Heart right ventricle (tissue), 16 donors: ENCODE measurements at regions not wholly inside any gene's neighbourhood (a gene's known extent, or its start where the extent isn't known, plus 50 kb on each side); places are given as distances from the start of the nearest gene placed in this dataset.

ENCODE experiments used
- ATAC-seq, 8 donors: fragments of 200-7000 bp; cut with Tn5 transposase; one replicate each; pipeline ENCODE4 v1.9.1; 2020; ENCODE audit warnings: mild to moderate bottlenecking in 8 of 8, moderate library complexity in 8 of 8, moderate number of reproducible peaks in 1 of 8
- DNase-seq, 2 donors: peaks; one replicate each; pipeline ENCODE4 v3.0.0-alpha.2; 2020
- H3K27ac ChIP-seq, 10 donors: fragments of 200-600 bp; sonication (generic) in 2 of 10; one replicate each; pipeline versions ENCODE4 v1.5.0 to v1.8.0; 2020 to 2022; ENCODE audit warnings: mild to moderate bottlenecking in 3 of 10
- H3K27me3 ChIP-seq, 7 donors: fragments of 200-600 bp; one replicate each; pipeline ENCODE4 v1.8.0; 2021 to 2022; ENCODE audit warnings: mild to moderate bottlenecking in 2 of 7
- H3K36me3 ChIP-seq, 9 donors: fragments of 200-600 bp; sonication (generic) in 1 of 9; one replicate each; pipeline versions ENCODE4 v1.5.0 to v1.8.0; 2020 to 2022; ENCODE audit warnings: mild to moderate bottlenecking in 2 of 9
- H3K4me1 ChIP-seq, 9 donors: fragments of 200-600 bp; sonication (generic) in 1 of 9; one replicate each; pipeline versions ENCODE4 v1.5.0 to v1.8.0; 2020 to 2022; ENCODE audit warnings: mild to moderate bottlenecking in 4 of 9
- H3K4me3 ChIP-seq, 10 donors: fragments of 200-600 bp; sonication (generic) in 2 of 10; one replicate each; pipeline versions ENCODE4 v1.5.0 to v1.8.0; 2020 to 2022; ENCODE audit warnings: mild to moderate bottlenecking in 7 of 10, moderate library complexity in 2 of 10
- H3K9me3 ChIP-seq, 11 donors: fragments of 200-600 bp in 10 of 11; sonication (generic) in 2 of 11; one replicate each; pipeline versions ENCODE4 v1.5.0 to v1.8.0; 2013 to 2022; ENCODE audit warnings: mild to moderate bottlenecking in 2 of 11, control low read depth in 1 of 11, moderate library complexity in 1 of 11
- WGBS, 2 donors: extraction: QIAGEN DNeasy Blood & Tissue Kit; methylation state at CpG; one replicate each; pipeline ENCODE4 v1.1.7; 2013; ENCODE audit warnings: inconsistent platforms in 1 of 2; 5-methylcytosine and 5-hydroxymethylcytosine counted together
- intact Hi-C, 10 donors: fragments of 100-400 bp; cut with DNase I; formaldehyde crosslinking; loops; one replicate each; pipeline versions ENCODE4 v1.11.1 to v1.14.2; 2022
- TF ChIP-seq, protein P1 (sequence below), 9 donors: fragments of 200-600 bp; sonication (generic) in 2 of 9; IDR thresholded peaks; one replicate each; pipeline versions ENCODE4 v1.5.0 to v1.8.0; 2021 to 2022; ENCODE audit warnings: antibody characterized with exemption in 9 of 9, mild to moderate bottlenecking in 5 of 9, moderate library complexity in 1 of 9
- donor health status: Arrhythmogenic right ventricular cardiomyopathy.
- donor health status: ischemic (EF 13 %, LVEDD 7.1; RV severe dilation, severe dysfunction).
- donor health status: healthy with polysubstance abuse.
- donor health status: DM: no; HTN: yes; CAD: no.
- donor health status: DM: no; HTN: no; CAD: no.
- donor health status: ischemic (EF 25% LVEDD 6.9; RV normal size, moderate dysfunction).
- donor health status: ischemic (EF 25% LVEDD 5.7; RV mildly dilated, moderate dysfunction).
- donor health status: healthy.
- donor health status: DM: yes; HTN: yes; CAD: no.
- donor health status: Ischemic cardiomyopathy.
- donor health status: ischemic (EF 35%, LVEDD 5.7; RV mildly dilated, moderate dysfunction).
- donor health status: nonischemic (EF 11% LVEDD 7.7; RV severe dilation, severe dysfunction).
- donor health status: DM: yes; HTN: yes; CAD: no.
- donor health status: PGD.
- donor health status: ischemic (EF 29% LVEDD 5.4; RV normal size, mild dysfunction).
- donor health status: nonischemic (EF 23%, LVEDD 6.1; RV moderate dilation, normal function).

GRCh38 chrX:43566170-43566569, 89.9 kb upstream of the MAOA start:
- no peaks in the 10 kb centered on the region for H3K9me3 ChIP-seq
- TF ChIP-seq, protein P1, sequence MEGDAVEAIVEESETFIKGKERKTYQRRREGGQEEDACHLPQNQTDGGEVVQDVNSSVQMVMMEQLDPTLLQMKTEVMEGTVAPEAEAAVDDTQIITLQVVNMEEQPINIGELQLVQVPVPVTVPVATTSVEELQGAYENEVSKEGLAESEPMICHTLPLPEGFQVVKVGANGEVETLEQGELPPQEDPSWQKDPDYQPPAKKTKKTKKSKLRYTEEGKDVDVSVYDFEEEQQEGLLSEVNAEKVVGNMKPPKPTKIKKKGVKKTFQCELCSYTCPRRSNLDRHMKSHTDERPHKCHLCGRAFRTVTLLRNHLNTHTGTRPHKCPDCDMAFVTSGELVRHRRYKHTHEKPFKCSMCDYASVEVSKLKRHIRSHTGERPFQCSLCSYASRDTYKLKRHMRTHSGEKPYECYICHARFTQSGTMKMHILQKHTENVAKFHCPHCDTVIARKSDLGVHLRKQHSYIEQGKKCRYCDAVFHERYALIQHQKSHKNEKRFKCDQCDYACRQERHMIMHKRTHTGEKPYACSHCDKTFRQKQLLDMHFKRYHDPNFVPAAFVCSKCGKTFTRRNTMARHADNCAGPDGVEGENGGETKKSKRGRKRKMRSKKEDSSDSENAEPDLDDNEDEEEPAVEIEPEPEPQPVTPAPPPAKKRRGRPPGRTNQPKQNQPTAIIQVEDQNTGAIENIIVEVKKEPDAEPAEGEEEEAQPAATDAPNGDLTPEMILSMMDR (IDR thresholded peaks at IDR 0.05) = no peak
- DNase-seq (no peak), ATAC-seq (no peak)
- H3K27me3 ChIP-seq = peaks cover 0 to 26% (median 0%) of the 10 kb centered on the region in 7 donors
- H3K27ac ChIP-seq = no peak overlapping the region
- H3K4me3 ChIP-seq = no peak overlapping the region
- H3K36me3 ChIP-seq = no peaks in the 10 kb centered on the region
- intact Hi-C loops = loop anchor here in 3 of 10 donors (5.0 to 10.0 kb wide), 3 partner anchors 89 to 369 kb away; partner anchors contain the start of gene MAOA (in 2 of the 3)
- no peaks in the 10 kb centered on the region for H3K4me1 ChIP-seq

DNA sequence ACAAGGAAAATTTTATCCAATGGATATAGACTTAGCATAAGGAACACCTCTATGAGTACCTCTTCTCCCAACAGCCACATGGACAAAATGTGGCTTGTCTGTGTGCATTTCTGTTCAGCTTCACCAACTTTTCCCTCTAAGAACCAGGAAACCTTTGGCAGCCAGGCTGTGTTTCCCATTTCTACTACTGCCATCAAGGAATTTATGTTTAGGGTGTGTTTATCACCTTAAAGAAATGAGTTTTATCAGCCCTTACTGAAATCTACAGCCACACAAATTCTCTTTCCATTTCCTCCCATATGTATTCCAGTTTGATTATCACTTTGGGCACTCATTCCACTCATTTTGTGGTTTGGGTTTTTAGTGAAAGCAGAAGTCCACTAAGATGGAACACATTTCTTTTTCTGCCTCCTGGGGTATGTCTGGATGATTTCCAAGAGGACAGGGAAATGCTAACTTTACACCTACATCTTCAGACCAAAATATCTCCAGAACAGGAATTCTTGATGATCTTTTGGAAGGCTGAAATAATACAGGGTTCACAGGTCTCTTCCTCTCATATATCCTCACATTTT, 82.6 kb upstream of the MAOA start:
- no peak for ATAC-seq
- no peaks in the 10 kb centered on the region for H3K4me1 ChIP-seq
- intact Hi-C loops = no loop called here
- TF ChIP-seq, protein P1 (IDR thresholded peaks at IDR 0.05) = no peak
- no peaks in the 10 kb centered on the region for H3K36me3 ChIP-seq
- no peaks in the 10 kb centered on the region for H3K9me3 ChIP-seq
- H3K27ac ChIP-seq = no peak overlapping the region
- no peak overlapping the region for H3K4me3 ChIP-seq
- no peak for DNase-seq
- peaks cover 0 to 11% (median 0%) of the 10 kb centered on the region in 7 donors for H3K27me3 ChIP-seq

- intact Hi-C loops = no loop called here
- TF ChIP-seq, protein P1 (IDR thresholded peaks at IDR 0.05) = no peak
- WGBS, 2 donors = 86% methylated on average over 4 of the region's 4 CpGs
- H3K9me3 ChIP-seq = no peaks in the 10 kb centered on the region
- H3K27me3 ChIP-seq = peaks cover 0 to 26% (median 0%) of the 10 kb centered on the region in 7 donors
- no peak for ATAC-seq
- H3K36me3 ChIP-seq = no peaks in the 10 kb centered on the region
- no peaks in the 10 kb centered on the region for H3K4me1 ChIP-seq
- H3K4me3 ChIP-seq = no peak overlapping the region
- no peak for DNase-seq
- H3K27ac ChIP-seq = no peak overlapping the region
These were observed 75.5 kb upstream of the MAOA start for GRCh38 chrX:43580621-43581020.

- TF ChIP-seq, protein P1 (IDR thresholded peaks at IDR 0.05) = no peak
- Histone ChIP-seq H3K4me1 (no peaks in the 10 kb centered on the region), H3K4me3 (no peak overlapping the region), H3K9me3 (no peaks in the 10 kb centered on the region), H3K27me3 (peaks cover 0 to 28% (median 0%) of the 10 kb centered on the region in 7 donors), H3K27ac (no peak overlapping the region), H3K36me3 (no peaks in the 10 kb centered on the region)
- ATAC-seq (no peak), DNase-seq (no peak)
- 69 to 78% methylated on average over 2 of the region's 2 CpGs for WGBS, 2 donors
- intact Hi-C loops = no loop called here
These were observed 74.9 kb upstream of the MAOA start for GRCh38 chrX:43581167-43581566.
